ENCODE measurements at regions not wholly inside any gene's neighbourhood (a gene's known extent, or its start where the extent isn't known, plus 50 kb on each side); places are given as distances from the start of the nearest gene placed in this dataset.
"Not testable (repeated sequence)": the region's sequence is repeated elsewhere in the genome, so short reads cannot be mapped to it uniquely, and the experiment has no call there.

DNA sequence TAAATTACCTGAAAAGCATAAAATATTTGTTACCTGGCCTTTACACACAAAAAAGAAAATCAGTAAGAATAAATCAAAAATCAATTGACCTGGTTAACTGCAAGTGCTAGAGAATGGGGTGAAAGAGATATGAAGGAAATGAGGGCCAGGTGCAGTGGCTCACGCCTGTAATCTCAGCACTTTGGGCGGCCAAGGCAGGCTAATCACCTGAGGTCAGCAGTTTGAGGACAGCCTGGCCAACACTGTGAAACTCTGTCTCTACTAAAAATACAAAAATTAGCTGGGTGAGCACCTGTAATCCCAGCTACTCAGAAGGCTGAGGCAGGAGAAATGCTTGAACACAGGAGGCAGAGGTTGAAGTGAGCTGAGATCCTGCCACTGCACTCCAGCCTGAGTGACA is 1908.7 kb downstream of the PCDH9 start:
- WGBS (ENCODE audit: insufficient coverage): 80% methylated on average over 2 of the region's 2 CpGs

DNA sequence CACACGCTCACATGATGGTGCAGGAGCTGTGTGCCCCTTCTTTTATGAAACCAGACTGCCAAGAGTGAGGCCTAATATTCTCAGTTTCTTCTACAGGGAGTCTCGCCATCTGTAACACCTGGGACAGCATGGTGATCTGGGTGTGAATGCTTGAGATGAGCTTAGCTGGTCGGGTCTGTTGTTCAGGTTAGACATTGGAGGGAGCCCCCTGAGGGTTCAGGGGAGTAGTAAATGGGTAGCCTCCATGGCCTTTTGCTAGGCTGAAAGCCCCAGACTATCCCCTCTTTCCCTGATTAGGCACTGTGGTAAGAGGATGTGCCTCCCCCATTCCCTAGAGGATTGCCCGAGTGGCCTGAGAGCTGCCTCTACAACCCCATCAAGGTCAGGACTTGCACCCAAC is 1916.1 kb downstream of the PCDH9 start:
- no peaks in the 10 kb centered on the region for H3K27me3 ChIP-seq (ENCODE audit: control insufficient read depth, insufficient read depth, low read length)
- no peak overlapping the region for H3K4me3 ChIP-seq (ENCODE audit: low read length)
- 100% methylated on average over 1 of the region's 4 CpGs for WGBS (ENCODE audit: insufficient coverage)
- H3K9me3 ChIP-seq (replicated peaks; ENCODE audit: control insufficient read depth, low read depth, low read length): no peaks in the 10 kb centered on the region
- DNase-seq: no peak
- no peaks in the 10 kb centered on the region for H3K36me3 ChIP-seq (ENCODE audit: control insufficient read depth, insufficient read depth, low read length)
- H3K4me1 ChIP-seq (ENCODE audit: control insufficient read depth, insufficient read depth, low read length): no peaks in the 10 kb centered on the region
- no peak overlapping the region for H3K27ac ChIP-seq (ENCODE audit: low read length)

More for the DNA sequence above, 1908.7 kb downstream of the PCDH9 start:
- H3K4me3 ChIP-seq (ENCODE audit: low read length); H3K9me3 ChIP-seq (replicated peaks; ENCODE audit: control insufficient read depth, low read depth, low read length); DNase-seq; H3K27me3 ChIP-seq (ENCODE audit: control insufficient read depth, insufficient read depth, low read length); H3K4me1 ChIP-seq (ENCODE audit: control insufficient read depth, insufficient read depth, low read length); H3K27ac ChIP-seq (ENCODE audit: low read length); H3K36me3 ChIP-seq (ENCODE audit: control insufficient read depth, insufficient read depth, low read length): not testable (repeated sequence)

DNA sequence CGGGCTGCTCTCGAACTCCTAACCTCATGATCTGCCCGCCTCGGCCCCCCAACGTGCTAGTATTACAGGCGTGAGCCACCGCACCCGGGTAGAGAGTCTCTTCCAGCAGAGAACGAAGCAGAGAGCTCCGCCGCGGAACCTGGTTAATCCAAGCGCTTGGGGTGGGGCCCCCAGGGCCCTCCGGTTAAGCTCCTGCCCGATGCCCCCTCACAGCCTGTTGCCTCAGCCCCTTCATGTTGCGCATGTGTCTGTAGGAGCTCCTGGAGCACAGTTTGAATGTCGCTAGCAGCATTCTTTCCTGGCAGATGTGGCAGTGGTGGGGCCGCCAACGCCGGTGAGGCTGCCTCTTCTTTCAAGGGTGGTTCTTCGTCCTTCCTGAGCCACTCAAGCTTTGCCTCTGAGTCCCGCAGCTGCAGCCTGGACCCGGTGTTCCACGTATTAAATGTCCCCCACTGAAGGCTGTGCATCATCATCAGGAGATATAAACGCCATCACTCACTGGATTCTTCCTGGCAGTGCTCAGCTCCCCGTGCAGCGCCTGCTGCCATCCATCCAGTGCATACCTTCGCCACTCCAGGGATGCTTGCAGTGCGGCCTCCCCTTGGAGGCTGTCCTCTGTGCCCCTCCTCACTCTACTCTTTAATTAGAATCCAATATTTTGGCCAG is 1919.3 kb downstream of the PCDH9 start:
- Histone ChIP-seq H3K9me3 (replicated peaks; ENCODE audit: control insufficient read depth, low read depth, low read length) (no peaks in the 10 kb centered on the region), H3K27me3 (ENCODE audit: control insufficient read depth, insufficient read depth, low read length) (no peaks in the 10 kb centered on the region), H3K4me3 (ENCODE audit: low read length) (no peak overlapping the region), H3K27ac (ENCODE audit: low read length) (no peak overlapping the region), H3K4me1 (ENCODE audit: control insufficient read depth, insufficient read depth, low read length) (no peaks in the 10 kb centered on the region), H3K36me3 (ENCODE audit: control insufficient read depth, insufficient read depth, low read length) (no peaks in the 10 kb centered on the region)
- DNase-seq: no peak
- WGBS (ENCODE audit: insufficient coverage): 93% methylated on average over 28 of the region's 29 CpGs

DNA sequence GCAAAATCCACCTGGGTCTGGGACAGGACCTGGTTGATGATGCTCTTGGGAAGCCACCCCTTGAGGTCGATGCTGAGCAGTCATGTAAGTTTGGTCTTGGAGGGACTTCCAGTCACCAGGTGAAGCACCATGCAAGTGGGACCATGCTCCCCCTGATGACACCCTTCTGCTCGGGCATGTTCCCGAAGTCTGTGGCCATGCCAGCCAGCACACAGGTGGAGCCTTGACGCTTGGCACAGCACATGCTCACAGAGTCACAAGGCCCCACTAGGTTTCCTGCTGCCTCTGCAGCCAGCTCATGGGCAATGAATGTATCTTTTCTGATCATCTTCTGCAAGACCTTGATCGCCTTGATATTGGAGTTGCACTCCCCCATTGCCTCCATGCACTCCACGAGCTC is 1920.2 kb downstream of the PCDH9 start:
- 90% methylated on average over 6 of the region's 6 CpGs for WGBS (ENCODE audit: insufficient coverage)

DNA sequence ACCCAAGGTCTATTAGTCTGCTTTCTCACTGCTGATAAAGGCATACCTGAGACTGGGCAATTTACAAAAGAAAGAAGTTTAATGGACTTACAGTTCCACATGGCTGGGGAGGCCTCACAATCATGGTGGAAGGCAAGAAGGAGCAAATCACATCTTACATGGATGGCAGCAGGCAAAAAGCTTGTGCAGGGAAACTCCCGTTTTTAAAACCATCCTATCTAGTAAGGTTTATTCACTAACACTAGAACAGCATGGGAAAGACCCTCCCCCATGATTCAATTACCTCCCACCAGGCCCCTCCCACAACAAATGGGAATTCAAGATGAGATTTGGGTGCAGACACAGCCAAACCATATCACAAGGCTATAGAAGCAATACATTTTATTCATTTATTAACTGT is 1921.4 kb downstream of the PCDH9 start:
- not testable (repeated sequence) for H3K9me3 ChIP-seq (replicated peaks; ENCODE audit: control insufficient read depth, low read depth, low read length); H3K36me3 ChIP-seq (ENCODE audit: control insufficient read depth, insufficient read depth, low read length); H3K27ac ChIP-seq (ENCODE audit: low read length); H3K27me3 ChIP-seq (ENCODE audit: control insufficient read depth, insufficient read depth, low read length); H3K4me3 ChIP-seq (ENCODE audit: low read length); DNase-seq; H3K4me1 ChIP-seq (ENCODE audit: control insufficient read depth, insufficient read depth, low read length)
- WGBS (ENCODE audit: insufficient coverage): no CpG with 5 or more reads among the region's 1 CpG

More for the DNA sequence above, 1920.2 kb downstream of the PCDH9 start:
- Histone ChIP-seq H3K4me3 (ENCODE audit: low read length) (no peak overlapping the region), H3K27ac (ENCODE audit: low read length) (no peak overlapping the region), H3K36me3 (ENCODE audit: control insufficient read depth, insufficient read depth, low read length) (no peaks in the 10 kb centered on the region), H3K4me1 (ENCODE audit: control insufficient read depth, insufficient read depth, low read length) (no peaks in the 10 kb centered on the region), H3K9me3 (replicated peaks; ENCODE audit: control insufficient read depth, low read depth, low read length) (no peaks in the 10 kb centered on the region), H3K27me3 (ENCODE audit: control insufficient read depth, insufficient read depth, low read length) (no peaks in the 10 kb centered on the region)
- no peak for DNase-seq

DNA sequence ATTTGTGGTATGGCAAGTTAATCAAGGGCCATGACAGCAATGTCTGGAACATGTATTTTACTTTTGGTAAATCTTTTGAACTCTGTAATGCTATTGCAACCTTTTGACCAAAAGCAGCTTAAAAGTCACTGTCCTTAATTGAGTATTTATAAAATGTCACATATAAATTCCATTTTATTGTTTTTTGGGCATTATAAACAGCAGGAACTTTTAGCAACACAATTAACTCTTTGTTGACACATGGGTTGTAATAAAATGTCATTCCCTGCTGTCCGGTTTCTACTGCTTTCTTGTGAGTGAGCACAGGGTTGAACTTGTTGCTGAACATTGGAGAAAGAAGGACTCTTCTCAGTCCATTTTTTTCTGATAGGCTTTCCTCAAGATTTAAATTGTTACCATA is 1923.1 kb downstream of the PCDH9 start:
- no peak for DNase-seq
- H3K27me3 ChIP-seq (ENCODE audit: control insufficient read depth, insufficient read depth, low read length): no peaks in the 10 kb centered on the region
- no CpG with 5 or more reads among the region's 1 CpG for WGBS (ENCODE audit: insufficient coverage)
- no peaks in the 10 kb centered on the region for H3K4me1 ChIP-seq (ENCODE audit: control insufficient read depth, insufficient read depth, low read length)
- H3K4me3 ChIP-seq (ENCODE audit: low read length): no peak overlapping the region
- no peaks in the 10 kb centered on the region for H3K9me3 ChIP-seq (replicated peaks; ENCODE audit: control insufficient read depth, low read depth, low read length)
- no peaks in the 10 kb centered on the region for H3K36me3 ChIP-seq (ENCODE audit: control insufficient read depth, insufficient read depth, low read length)
- no peak overlapping the region for H3K27ac ChIP-seq (ENCODE audit: low read length)

DNA sequence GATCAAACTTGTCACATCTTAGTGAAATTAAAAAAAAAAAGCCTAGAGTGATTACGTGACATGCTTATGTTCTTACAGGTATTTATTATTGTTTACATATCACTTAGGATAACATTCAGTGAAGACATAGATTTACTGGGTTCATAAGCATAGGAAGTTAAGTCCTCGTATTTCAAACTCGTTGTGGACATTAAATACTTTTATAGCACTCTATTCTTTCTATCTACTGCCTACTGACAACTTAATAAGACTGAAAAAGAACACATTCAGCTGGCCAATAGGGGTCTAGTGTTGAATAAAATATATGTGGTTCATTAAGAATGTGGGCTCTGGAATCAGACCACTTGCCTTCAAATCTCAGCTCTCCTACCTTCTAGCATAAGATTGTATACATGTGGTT is 1927.4 kb downstream of the PCDH9 start:
- H3K4me3 ChIP-seq (ENCODE audit: low read length): no peak overlapping the region
- H3K27ac ChIP-seq (ENCODE audit: low read length): no peak overlapping the region
- no CpG with 5 or more reads among the region's 3 CpGs for WGBS (ENCODE audit: insufficient coverage)
- H3K27me3 ChIP-seq (ENCODE audit: control insufficient read depth, insufficient read depth, low read length): no peaks in the 10 kb centered on the region
- no peaks in the 10 kb centered on the region for H3K9me3 ChIP-seq (replicated peaks; ENCODE audit: control insufficient read depth, low read depth, low read length)
- no peak for DNase-seq
- H3K36me3 ChIP-seq (ENCODE audit: control insufficient read depth, insufficient read depth, low read length): no peaks in the 10 kb centered on the region
- no peaks in the 10 kb centered on the region for H3K4me1 ChIP-seq (ENCODE audit: control insufficient read depth, insufficient read depth, low read length)

DNA sequence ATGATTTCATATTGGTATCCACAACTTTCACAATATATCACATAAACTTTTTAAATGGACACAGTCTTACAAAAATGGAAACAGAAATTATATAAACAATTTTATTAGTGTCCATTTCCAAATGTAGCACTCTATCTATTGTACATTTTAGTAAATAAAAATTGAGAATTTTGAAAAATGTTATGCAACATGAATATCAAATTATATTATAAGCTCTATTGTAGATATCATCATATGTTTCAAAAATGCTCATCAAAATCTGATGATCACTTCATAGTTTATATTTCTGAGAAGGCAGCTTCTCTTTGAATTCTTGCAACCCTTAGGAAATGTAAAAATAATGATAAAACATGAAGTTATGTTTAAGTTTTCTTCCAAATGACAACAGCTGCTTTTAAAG is 1928.6 kb downstream of the PCDH9 start:
- H3K4me1 ChIP-seq (ENCODE audit: control insufficient read depth, insufficient read depth, low read length): no peaks in the 10 kb centered on the region
- no peak overlapping the region for H3K27ac ChIP-seq (ENCODE audit: low read length)
- no peaks in the 10 kb centered on the region for H3K27me3 ChIP-seq (ENCODE audit: control insufficient read depth, insufficient read depth, low read length)
- H3K9me3 ChIP-seq (replicated peaks; ENCODE audit: control insufficient read depth, low read depth, low read length): no peaks in the 10 kb centered on the region
- H3K4me3 ChIP-seq (ENCODE audit: low read length): no peak overlapping the region
- H3K36me3 ChIP-seq (ENCODE audit: control insufficient read depth, insufficient read depth, low read length): no peaks in the 10 kb centered on the region
- DNase-seq: no peak

DNA sequence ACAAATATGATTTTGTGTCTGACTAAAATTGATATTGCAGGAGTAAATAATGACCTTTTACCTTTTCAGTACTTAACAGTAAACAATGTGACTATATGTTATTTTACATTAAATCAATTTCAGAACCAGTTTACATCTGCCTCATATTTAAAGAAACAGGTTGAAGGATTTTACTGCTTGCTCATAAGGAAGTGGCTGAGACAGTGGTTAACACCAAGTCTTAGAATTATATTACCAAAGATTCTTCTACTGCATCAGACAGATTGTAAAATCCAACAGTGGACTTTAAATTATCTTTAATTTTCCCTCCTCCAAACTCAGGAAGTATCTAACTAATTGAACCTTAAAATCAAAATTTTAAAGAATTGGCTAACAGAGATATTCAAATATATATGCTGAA is 1929.9 kb downstream of the PCDH9 start:
- no peak for DNase-seq
- H3K9me3 ChIP-seq (replicated peaks; ENCODE audit: control insufficient read depth, low read depth, low read length): no peaks in the 10 kb centered on the region
- no peaks in the 10 kb centered on the region for H3K36me3 ChIP-seq (ENCODE audit: control insufficient read depth, insufficient read depth, low read length)

DNA sequence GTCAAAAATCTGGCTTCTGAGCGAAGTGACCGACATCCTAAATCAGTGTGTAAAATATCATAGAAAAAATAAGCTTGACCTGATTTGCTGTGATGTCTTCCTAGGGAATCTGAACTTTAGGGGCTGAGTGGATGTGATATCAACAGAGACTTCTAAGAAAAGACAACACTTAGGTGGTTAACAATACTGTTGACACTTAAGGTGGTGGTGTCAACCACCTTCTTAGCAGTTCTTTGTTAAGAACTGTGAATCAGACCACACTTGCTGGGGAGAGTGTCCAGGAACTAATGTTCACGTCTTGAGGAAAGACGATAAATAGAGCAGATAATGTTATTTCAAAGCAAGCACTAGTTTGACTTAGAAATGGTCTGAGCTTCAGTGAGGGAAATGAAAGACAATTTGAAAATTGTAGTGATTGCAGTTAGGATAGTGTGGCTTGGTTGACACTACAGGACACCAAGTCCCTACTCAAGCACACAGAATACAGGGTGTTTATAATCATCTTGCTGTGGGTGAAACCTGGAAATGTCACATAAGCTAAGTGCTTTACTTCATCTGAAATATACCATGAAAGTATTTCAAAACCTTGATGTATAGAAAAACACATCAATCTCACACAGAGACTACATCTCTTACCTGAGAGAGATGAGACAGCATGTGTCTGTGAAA is 1936.5 kb downstream of the PCDH9 start:
- H3K27ac ChIP-seq (ENCODE audit: low read length): no peak overlapping the region
- H3K4me1 ChIP-seq (ENCODE audit: control insufficient read depth, insufficient read depth, low read length): no peaks in the 10 kb centered on the region
- no peak for DNase-seq
- no peak overlapping the region for H3K4me3 ChIP-seq (ENCODE audit: low read length)
- WGBS (ENCODE audit: insufficient coverage): 84% methylated on average over 4 of the region's 4 CpGs
- no peaks in the 10 kb centered on the region for H3K9me3 ChIP-seq (replicated peaks; ENCODE audit: control insufficient read depth, low read depth, low read length)
- no peaks in the 10 kb centered on the region for H3K27me3 ChIP-seq (ENCODE audit: control insufficient read depth, insufficient read depth, low read length)
- no peaks in the 10 kb centered on the region for H3K36me3 ChIP-seq (ENCODE audit: control insufficient read depth, insufficient read depth, low read length)

More for the DNA sequence above, 1929.9 kb downstream of the PCDH9 start:
- Histone ChIP-seq H3K27me3 (ENCODE audit: control insufficient read depth, insufficient read depth, low read length) (no peaks in the 10 kb centered on the region), H3K27ac (ENCODE audit: low read length) (no peak overlapping the region), H3K4me1 (ENCODE audit: control insufficient read depth, insufficient read depth, low read length) (no peaks in the 10 kb centered on the region), H3K4me3 (ENCODE audit: low read length) (no peak overlapping the region)

DNA sequence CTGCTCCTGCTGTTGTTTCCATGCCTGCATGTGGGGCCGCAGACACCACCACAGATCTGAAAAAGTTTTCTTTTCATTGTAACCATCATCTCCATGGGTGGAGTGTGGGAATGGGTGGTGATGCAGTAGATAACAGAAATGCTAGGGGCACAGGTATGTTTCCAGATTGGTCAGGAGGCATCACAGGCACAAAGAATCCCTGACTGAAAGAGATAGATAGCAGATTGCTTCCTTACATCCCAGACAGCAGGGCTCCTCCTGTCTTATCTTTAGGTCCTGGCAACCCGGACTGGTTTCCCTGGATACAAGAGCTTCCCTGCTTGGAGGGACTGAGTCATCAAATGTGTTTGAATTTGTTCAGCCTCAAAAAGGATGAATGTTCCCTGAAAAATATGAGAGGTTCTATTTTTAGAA is 1937.6 kb downstream of the PCDH9 start:
- WGBS (ENCODE audit: insufficient coverage): no CpG with 5 or more reads among the region's 2 CpGs
- DNase-seq: peak; percentile 71
- H3K9me3 ChIP-seq (replicated peaks; ENCODE audit: control insufficient read depth, low read depth, low read length): no peaks in the 10 kb centered on the region

More for the DNA sequence above, 1937.6 kb downstream of the PCDH9 start:
- no peaks in the 10 kb centered on the region for H3K27me3 ChIP-seq (ENCODE audit: control insufficient read depth, insufficient read depth, low read length)
- H3K4me1 ChIP-seq (ENCODE audit: control insufficient read depth, insufficient read depth, low read length): no peaks in the 10 kb centered on the region
- H3K27ac ChIP-seq (ENCODE audit: low read length): no peak overlapping the region
- no peak overlapping the region for H3K4me3 ChIP-seq (ENCODE audit: low read length)
- H3K36me3 ChIP-seq (ENCODE audit: control insufficient read depth, insufficient read depth, low read length): no peaks in the 10 kb centered on the region
